ENCODE measurements at regions not wholly inside any gene's neighbourhood (a gene's known extent, or its start where the extent isn't known, plus 50 kb on each side); places are given as distances from the start of the nearest gene placed in this dataset.

- no peaks in the 10 kb centered on the region for H3K27me3 Mint-ChIP-seq (ENCODE audit: low read depth)
- DNase-seq = no peak
- peaks cover 5 to 14% (median 8%) of the 10 kb centered on the region in 3 experiments; a peak in 6 of 7 replicates for H3K36me3 Mint-ChIP-seq (ENCODE audit: insufficient read depth in 1 of 3, low read depth in 3 of 3)
- Histone ChIP-seq H3K23me2 (ENCODE audit: insufficient read length, low read depth, low read length, poor library complexity, severe bottlenecking) (no peaks in the 10 kb centered on the region), H3T11ph (ENCODE audit: low read length) (no peak overlapping the region), H2AK5ac (ENCODE audit: insufficient read length, low read length) (no peak overlapping the region), H4K5ac (ENCODE audit: insufficient read length, low read depth, low read length) (no peak overlapping the region), H3K18ac (ENCODE audit: insufficient read length, low read depth, low read length) (no peak overlapping the region), H2BK120ac (ENCODE audit: low read depth, low read length, poor library complexity, severe bottlenecking) (no peak overlapping the region), H2AFZ (ENCODE audit: low read length) (no peak overlapping the region), H3K4me2 (ENCODE audit: insufficient read depth, insufficient read length, low read length) (no peak overlapping the region), H3K56ac (ENCODE audit: insufficient read length, low read depth, low read length) (no peak overlapping the region), H4K91ac (ENCODE audit: insufficient read length, low read depth, low read length) (no peak overlapping the region), H2BK20ac (ENCODE audit: low read depth, low read length, poor library complexity, severe bottlenecking) (no peak overlapping the region), H3K4ac (ENCODE audit: low read depth, low read length) (no peak overlapping the region), H3K9me3 (ENCODE audit: control insufficient read depth, low read depth, low read length) (no peaks in the 10 kb centered on the region), H4K20me1 (ENCODE audit: control insufficient read depth, insufficient read depth, insufficient read length) (no peaks in the 10 kb centered on the region), H2BK15ac (ENCODE audit: low read depth, low read length) (no peak overlapping the region), H2BK5ac (ENCODE audit: insufficient read length, low read length) (no peak overlapping the region), H3K27me3 (ENCODE audit: insufficient read depth, low read length) (no peaks in the 10 kb centered on the region), H4K8ac (replicated peaks; ENCODE audit: insufficient read length, low read depth, low read length) (no peak overlapping the region), H3K4me1 (ENCODE audit: insufficient read depth, low read length) (no peaks in the 10 kb centered on the region; the same call in 1 of the 2 replicates), H3K14ac (ENCODE audit: insufficient read depth, low read length) (no peak overlapping the region), H3K79me2 (ENCODE audit: insufficient read depth, low read length) (peaks cover 11% of the 10 kb centered on the region; the same call in 1 of the 2 replicates), H3K9ac (ENCODE audit: extremely low read depth, insufficient read length, low read length) (no peak overlapping the region), H2BK12ac (ENCODE audit: insufficient read length, low read depth, low read length) (no peak overlapping the region), H3K27ac (ENCODE audit: insufficient read length, low read depth, low read length) (no peak overlapping the region), H3K79me1 (ENCODE audit: insufficient read depth, low read depth, low read length, poor library complexity, severe bottlenecking) (peaks cover 4% of the 10 kb centered on the region), H3K23ac (ENCODE audit: insufficient read length, low read depth, low read length) (no peak overlapping the region)
- no CpG with 5 or more reads among the region's 7 CpGs for WGBS (ENCODE audit: extremely low coverage, insufficient read length, low lambda C conversion rate)
- peaks cover 7 to 8% of the 10 kb centered on the region in 2 experiments for H3K4me1 Mint-ChIP-seq
- TF ChIP-seq CTCF (conservative IDR thresholded peaks at IDR 0.05) = no peak
- H3K4me3 Mint-ChIP-seq = no peak overlapping the region
- no peak overlapping the region for H3K27ac Mint-ChIP-seq
- no peaks in the 10 kb centered on the region; a peak in 1 of 5 replicates for H3K9me3 Mint-ChIP-seq
Observed at GRCh38 chr6:21885532-21886114, 292.1 kb downstream of the SOX4 start.
